ENCODE measurements at regions not wholly inside any gene's neighbourhood (a gene's known extent, or its start where the extent isn't known, plus 50 kb on each side); places are given as distances from the start of the nearest gene placed in this dataset.

- TF ChIP-seq CTCF (IDR thresholded peaks at IDR 0.05; ENCODE audit: low read depth, low read length, missing input control) (no peak), RAD21 (IDR thresholded peaks at IDR 0.05) (no peak), GABPA (IDR thresholded peaks at IDR 0.05 in 1 of 2, conservative IDR thresholded peaks at IDR 0.05 in 1 of 2) (no peak), MAX (IDR thresholded peaks at IDR 0.05) (no peak), TAF1 (conservative IDR thresholded peaks at IDR 0.05) (no peak)
- TF ChIP-seq, protein P1, sequence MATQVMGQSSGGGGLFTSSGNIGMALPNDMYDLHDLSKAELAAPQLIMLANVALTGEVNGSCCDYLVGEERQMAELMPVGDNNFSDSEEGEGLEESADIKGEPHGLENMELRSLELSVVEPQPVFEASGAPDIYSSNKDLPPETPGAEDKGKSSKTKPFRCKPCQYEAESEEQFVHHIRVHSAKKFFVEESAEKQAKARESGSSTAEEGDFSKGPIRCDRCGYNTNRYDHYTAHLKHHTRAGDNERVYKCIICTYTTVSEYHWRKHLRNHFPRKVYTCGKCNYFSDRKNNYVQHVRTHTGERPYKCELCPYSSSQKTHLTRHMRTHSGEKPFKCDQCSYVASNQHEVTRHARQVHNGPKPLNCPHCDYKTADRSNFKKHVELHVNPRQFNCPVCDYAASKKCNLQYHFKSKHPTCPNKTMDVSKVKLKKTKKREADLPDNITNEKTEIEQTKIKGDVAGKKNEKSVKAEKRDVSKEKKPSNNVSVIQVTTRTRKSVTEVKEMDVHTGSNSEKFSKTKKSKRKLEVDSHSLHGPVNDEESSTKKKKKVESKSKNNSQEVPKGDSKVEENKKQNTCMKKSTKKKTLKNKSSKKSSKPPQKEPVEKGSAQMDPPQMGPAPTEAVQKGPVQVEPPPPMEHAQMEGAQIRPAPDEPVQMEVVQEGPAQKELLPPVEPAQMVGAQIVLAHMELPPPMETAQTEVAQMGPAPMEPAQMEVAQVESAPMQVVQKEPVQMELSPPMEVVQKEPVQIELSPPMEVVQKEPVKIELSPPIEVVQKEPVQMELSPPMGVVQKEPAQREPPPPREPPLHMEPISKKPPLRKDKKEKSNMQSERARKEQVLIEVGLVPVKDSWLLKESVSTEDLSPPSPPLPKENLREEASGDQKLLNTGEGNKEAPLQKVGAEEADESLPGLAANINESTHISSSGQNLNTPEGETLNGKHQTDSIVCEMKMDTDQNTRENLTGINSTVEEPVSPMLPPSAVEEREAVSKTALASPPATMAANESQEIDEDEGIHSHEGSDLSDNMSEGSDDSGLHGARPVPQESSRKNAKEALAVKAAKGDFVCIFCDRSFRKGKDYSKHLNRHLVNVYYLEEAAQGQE (IDR thresholded peaks at IDR 0.05), result no peak
- TF ChIP-seq, protein P2, sequence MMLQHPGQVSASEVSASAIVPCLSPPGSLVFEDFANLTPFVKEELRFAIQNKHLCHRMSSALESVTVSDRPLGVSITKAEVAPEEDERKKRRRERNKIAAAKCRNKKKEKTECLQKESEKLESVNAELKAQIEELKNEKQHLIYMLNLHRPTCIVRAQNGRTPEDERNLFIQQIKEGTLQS (IDR thresholded peaks at IDR 0.05), result no peak
These were observed 264.6 kb upstream of the RAB4A start for GRCh38 chr1:229006121-229006870.

Data from liver (tissue), 3 donors.